ENCODE measurements at regions not wholly inside any gene's neighbourhood (a gene's known extent, or its start where the extent isn't known, plus 50 kb on each side); places are given as distances from the start of the nearest gene placed in this dataset.

GRCh38 chr17:33667052-33667509 lies 374.0 kb upstream of the ASIC2 start:
- no peaks in the 10 kb centered on the region for H3K27me3 ChIP-seq (ENCODE audit: insufficient read depth, insufficient read length)
- H3K36me3 ChIP-seq (ENCODE audit: insufficient read depth, insufficient read length, low read length), result no peaks in the 10 kb centered on the region
- no peaks in the 10 kb centered on the region for H3K4me1 ChIP-seq (ENCODE audit: insufficient read depth, insufficient read length)
- TF ChIP-seq SUZ12 (IDR thresholded peaks at IDR 0.05; ENCODE audit: extremely low read depth, insufficient read depth, insufficient read length) (no peak), ZNF274 (IDR thresholded peaks at IDR 0.05; ENCODE audit: low read depth, low read length) (no peak), YY1 (IDR thresholded peaks at IDR 0.05; ENCODE audit: insufficient read depth, insufficient read length) (no peak)
- H3K9me3 ChIP-seq (ENCODE audit: insufficient read depth, low read length), result no peaks in the 10 kb centered on the region
- H3K9ac ChIP-seq (ENCODE audit: insufficient read length, low read depth), result no peak overlapping the region
- no peak for DNase-seq (ENCODE audit: low read depth, low spot score)
- H3K4me3 ChIP-seq (ENCODE audit: insufficient read length, low read depth), result no peak overlapping the region

- DNase-seq (ENCODE audit: low read depth, low spot score), result no peak
- TF ChIP-seq YY1 (IDR thresholded peaks at IDR 0.05; ENCODE audit: insufficient read depth, insufficient read length) (no peak), SUZ12 (IDR thresholded peaks at IDR 0.05; ENCODE audit: extremely low read depth, insufficient read depth, insufficient read length) (no peak), ZNF274 (IDR thresholded peaks at IDR 0.05; ENCODE audit: low read depth, low read length) (no peak)
- no peaks in the 10 kb centered on the region for H3K4me1 ChIP-seq (ENCODE audit: insufficient read depth, insufficient read length)
- no peak overlapping the region for H3K4me3 ChIP-seq (ENCODE audit: insufficient read length, low read depth)
- no peaks in the 10 kb centered on the region for H3K36me3 ChIP-seq (ENCODE audit: insufficient read depth, insufficient read length, low read length)
- H3K9ac ChIP-seq (ENCODE audit: insufficient read length, low read depth), result no peak overlapping the region
- no peaks in the 10 kb centered on the region for H3K9me3 ChIP-seq (ENCODE audit: insufficient read depth, low read length)
- no peaks in the 10 kb centered on the region for H3K27me3 ChIP-seq (ENCODE audit: insufficient read depth, insufficient read length)
These were observed 374.6 kb upstream of the ASIC2 start for GRCh38 chr17:33667671-33668070.

GRCh38 chr17:33668516-33668915 lies 375.4 kb upstream of the ASIC2 start:
- no peaks in the 10 kb centered on the region for H3K27me3 ChIP-seq (ENCODE audit: insufficient read depth, insufficient read length)
- H3K36me3 ChIP-seq (ENCODE audit: insufficient read depth, insufficient read length, low read length), result no peaks in the 10 kb centered on the region
- H3K4me3 ChIP-seq (ENCODE audit: insufficient read length, low read depth), result no peak overlapping the region
- TF ChIP-seq YY1 (IDR thresholded peaks at IDR 0.05; ENCODE audit: insufficient read depth, insufficient read length) (no peak), SUZ12 (IDR thresholded peaks at IDR 0.05; ENCODE audit: extremely low read depth, insufficient read depth, insufficient read length) (no peak), ZNF274 (IDR thresholded peaks at IDR 0.05; ENCODE audit: low read depth, low read length) (no peak)
- DNase-seq (ENCODE audit: low read depth, low spot score), result no peak
- H3K9me3 ChIP-seq (ENCODE audit: insufficient read depth, low read length), result no peaks in the 10 kb centered on the region
- no peak overlapping the region for H3K9ac ChIP-seq (ENCODE audit: insufficient read length, low read depth)
- H3K4me1 ChIP-seq (ENCODE audit: insufficient read depth, insufficient read length), result no peaks in the 10 kb centered on the region

GRCh38 chr17:33671491-33671890 lies 378.4 kb upstream of the ASIC2 start:
- no peaks in the 10 kb centered on the region for H3K36me3 ChIP-seq (ENCODE audit: insufficient read depth, insufficient read length, low read length)
- TF ChIP-seq ZNF274 (IDR thresholded peaks at IDR 0.05; ENCODE audit: low read depth, low read length), result no peak
- no peak for TF ChIP-seq SUZ12 (IDR thresholded peaks at IDR 0.05; ENCODE audit: extremely low read depth, insufficient read depth, insufficient read length)
- no peak for TF ChIP-seq YY1 (IDR thresholded peaks at IDR 0.05; ENCODE audit: insufficient read depth, insufficient read length)
- no peaks in the 10 kb centered on the region for H3K4me1 ChIP-seq (ENCODE audit: insufficient read depth, insufficient read length)
- no peak overlapping the region for H3K4me3 ChIP-seq (ENCODE audit: insufficient read length, low read depth)
- H3K9me3 ChIP-seq (ENCODE audit: insufficient read depth, low read length), result no peaks in the 10 kb centered on the region
- no peak for DNase-seq (ENCODE audit: low read depth, low spot score)
- no peaks in the 10 kb centered on the region for H3K27me3 ChIP-seq (ENCODE audit: insufficient read depth, insufficient read length)
- no peak overlapping the region for H3K9ac ChIP-seq (ENCODE audit: insufficient read length, low read depth)

- peak; percentile 51 for DNase-seq (ENCODE audit: low read depth, low spot score)
- Histone ChIP-seq H3K4me1 (ENCODE audit: insufficient read depth, insufficient read length) (no peaks in the 10 kb centered on the region), H3K27me3 (ENCODE audit: insufficient read depth, insufficient read length) (no peaks in the 10 kb centered on the region), H3K36me3 (ENCODE audit: insufficient read depth, insufficient read length, low read length) (no peaks in the 10 kb centered on the region), H3K9me3 (ENCODE audit: insufficient read depth, low read length) (no peaks in the 10 kb centered on the region), H3K4me3 (ENCODE audit: insufficient read length, low read depth) (no peak overlapping the region), H3K9ac (ENCODE audit: insufficient read length, low read depth) (no peak overlapping the region)
- TF ChIP-seq YY1 (IDR thresholded peaks at IDR 0.05; ENCODE audit: insufficient read depth, insufficient read length), result no peak
- TF ChIP-seq ZNF274 (IDR thresholded peaks at IDR 0.05; ENCODE audit: low read depth, low read length), result no peak
- TF ChIP-seq SUZ12 (IDR thresholded peaks at IDR 0.05; ENCODE audit: extremely low read depth, insufficient read depth, insufficient read length), result no peak
These were observed 381.6 kb upstream of the ASIC2 start for GRCh38 chr17:33674685-33675084.

GRCh38 chr17:33676444-33676843 lies 383.3 kb upstream of the ASIC2 start:
- Histone ChIP-seq H3K4me3 (ENCODE audit: insufficient read length, low read depth) (no peak overlapping the region), H3K9me3 (ENCODE audit: insufficient read depth, low read length) (no peaks in the 10 kb centered on the region), H3K9ac (ENCODE audit: insufficient read length, low read depth) (no peak overlapping the region), H3K27me3 (ENCODE audit: insufficient read depth, insufficient read length) (no peaks in the 10 kb centered on the region), H3K4me1 (ENCODE audit: insufficient read depth, insufficient read length) (no peaks in the 10 kb centered on the region), H3K36me3 (ENCODE audit: insufficient read depth, insufficient read length, low read length) (no peaks in the 10 kb centered on the region)
- no peak for DNase-seq (ENCODE audit: low read depth, low spot score)
- TF ChIP-seq ZNF274 (IDR thresholded peaks at IDR 0.05; ENCODE audit: low read depth, low read length), result no peak
- no peak for TF ChIP-seq SUZ12 (IDR thresholded peaks at IDR 0.05; ENCODE audit: extremely low read depth, insufficient read depth, insufficient read length)
- no peak for TF ChIP-seq YY1 (IDR thresholded peaks at IDR 0.05; ENCODE audit: insufficient read depth, insufficient read length)

- Histone ChIP-seq H3K27me3 (ENCODE audit: insufficient read depth, insufficient read length) (no peaks in the 10 kb centered on the region), H3K4me1 (ENCODE audit: insufficient read depth, insufficient read length) (no peaks in the 10 kb centered on the region), H3K9ac (ENCODE audit: insufficient read length, low read depth) (no peak overlapping the region), H3K4me3 (ENCODE audit: insufficient read length, low read depth) (no peak overlapping the region), H3K36me3 (ENCODE audit: insufficient read depth, insufficient read length, low read length) (no peaks in the 10 kb centered on the region), H3K9me3 (ENCODE audit: insufficient read depth, low read length) (no peaks in the 10 kb centered on the region)
- TF ChIP-seq YY1 (IDR thresholded peaks at IDR 0.05; ENCODE audit: insufficient read depth, insufficient read length), result no peak
- TF ChIP-seq ZNF274 (IDR thresholded peaks at IDR 0.05; ENCODE audit: low read depth, low read length), result no peak
- no peak for TF ChIP-seq SUZ12 (IDR thresholded peaks at IDR 0.05; ENCODE audit: extremely low read depth, insufficient read depth, insufficient read length)
- DNase-seq (ENCODE audit: low read depth, low spot score), result no peak
These were observed 386.5 kb upstream of the ASIC2 start for GRCh38 chr17:33679595-33679994.
